ENCODE measurements at regions not wholly inside any gene's neighbourhood (a gene's known extent, or its start where the extent isn't known, plus 50 kb on each side); places are given as distances from the start of the nearest gene placed in this dataset.
A peak's percentile ranks its signal among the peaks of the same experiment; 100 is the strongest.
"Not testable (repeated sequence)": the region's sequence is repeated elsewhere in the genome, so short reads cannot be mapped to it uniquely, and the experiment has no call there.

- Mint-ChIP-seq H3K4me1 (ENCODE audit: low read depth) (peaks cover 39% of the 10 kb centered on the region), H3K36me3 (ENCODE audit: low read depth) (no peaks in the 10 kb centered on the region), H3K9me3 (no peaks in the 10 kb centered on the region), H3K27ac (peak overlapping the region; percentile 34), H3K27me3 (peaks cover 12% of the 10 kb centered on the region), H3K4me3 (no peak overlapping the region)
- DNase-seq: no peak
Measured at GRCh38 chr2:8379128-8379527, 302.7 kb upstream of the ID2 start.

GRCh38 chr2:8379549-8379948 lies 302.3 kb upstream of the ID2 start:
- Mint-ChIP-seq H3K27me3 (peaks cover 12% of the 10 kb centered on the region), H3K9me3 (no peaks in the 10 kb centered on the region), H3K27ac (peak overlapping the region; percentile 60), H3K36me3 (ENCODE audit: low read depth) (no peaks in the 10 kb centered on the region), H3K4me3 (no peak overlapping the region), H3K4me1 (ENCODE audit: low read depth) (peaks cover 43% of the 10 kb centered on the region)
- DNase-seq: no peak

GRCh38 chr2:8380026-8380425 lies 301.8 kb upstream of the ID2 start:
- Mint-ChIP-seq H3K27me3 (peaks cover 12% of the 10 kb centered on the region), H3K36me3 (ENCODE audit: low read depth) (no peaks in the 10 kb centered on the region), H3K9me3 (no peaks in the 10 kb centered on the region), H3K27ac (peak overlapping the region; percentile 60), H3K4me3 (no peak overlapping the region), H3K4me1 (ENCODE audit: low read depth) (peaks cover 45% of the 10 kb centered on the region)
- DNase-seq: no peak

GRCh38 chr2:8380566-8380965 lies 301.3 kb upstream of the ID2 start:
- Mint-ChIP-seq H3K27ac (no peak overlapping the region), H3K4me1 (ENCODE audit: low read depth) (peaks cover 45% of the 10 kb centered on the region), H3K27me3 (peaks cover 12% of the 10 kb centered on the region), H3K4me3 (no peak overlapping the region), H3K9me3 (no peaks in the 10 kb centered on the region), H3K36me3 (ENCODE audit: low read depth) (no peaks in the 10 kb centered on the region)
- no peak for DNase-seq

GRCh38 chr2:8382485-8382884 lies 299.4 kb upstream of the ID2 start:
- Mint-ChIP-seq H3K27ac (no peak overlapping the region), H3K4me1 (ENCODE audit: low read depth) (peaks cover 33% of the 10 kb centered on the region), H3K27me3 (peaks cover 12% of the 10 kb centered on the region)

GRCh38 chr2:8386748-8387147 lies 295.1 kb upstream of the ID2 start:
- H3K27ac Mint-ChIP-seq; H3K27me3 Mint-ChIP-seq; H3K36me3 Mint-ChIP-seq (ENCODE audit: low read depth); H3K4me3 Mint-ChIP-seq; DNase-seq; H3K9me3 Mint-ChIP-seq: not testable (repeated sequence)
- H3K4me1 Mint-ChIP-seq (ENCODE audit: low read depth): peaks cover 15% of the 10 kb centered on the region

More at GRCh38 chr2:8382485-8382884, 299.4 kb upstream of the ID2 start:
- no peak for DNase-seq
- no peak overlapping the region for H3K4me3 Mint-ChIP-seq
- H3K9me3 Mint-ChIP-seq: no peaks in the 10 kb centered on the region
- no peaks in the 10 kb centered on the region for H3K36me3 Mint-ChIP-seq (ENCODE audit: low read depth)

GRCh38 chr2:8388781-8389180 lies 293.1 kb upstream of the ID2 start:
- Mint-ChIP-seq H3K4me1 (ENCODE audit: low read depth) (peaks cover 15% of the 10 kb centered on the region), H3K27me3 (no peaks in the 10 kb centered on the region), H3K9me3 (no peaks in the 10 kb centered on the region), H3K27ac (no peak overlapping the region), H3K4me3 (no peak overlapping the region), H3K36me3 (ENCODE audit: low read depth) (no peaks in the 10 kb centered on the region)
- no peak for DNase-seq

GRCh38 chr2:8389431-8390108 lies 292.3 kb upstream of the ID2 start:
- no peak for DNase-seq
- H3K9me3 Mint-ChIP-seq: no peaks in the 10 kb centered on the region
- peaks cover 9% of the 10 kb centered on the region for H3K4me1 Mint-ChIP-seq (ENCODE audit: low read depth)
- no peaks in the 10 kb centered on the region for H3K36me3 Mint-ChIP-seq (ENCODE audit: low read depth)
- no peak overlapping the region for H3K27ac Mint-ChIP-seq
- no peak overlapping the region for H3K4me3 Mint-ChIP-seq
- no peaks in the 10 kb centered on the region for H3K27me3 Mint-ChIP-seq

- Mint-ChIP-seq H3K4me3 (no peak overlapping the region), H3K27ac (no peak overlapping the region), H3K36me3 (ENCODE audit: low read depth) (no peaks in the 10 kb centered on the region), H3K4me1 (ENCODE audit: low read depth) (peaks cover 9% of the 10 kb centered on the region), H3K27me3 (no peaks in the 10 kb centered on the region), H3K9me3 (no peaks in the 10 kb centered on the region)
- no peak for DNase-seq
Measured at GRCh38 chr2:8391126-8391525, 290.7 kb upstream of the ID2 start.

- Mint-ChIP-seq H3K4me1 (ENCODE audit: low read depth) (peaks cover 9% of the 10 kb centered on the region), H3K27ac (no peak overlapping the region), H3K9me3 (no peaks in the 10 kb centered on the region), H3K36me3 (ENCODE audit: low read depth) (no peaks in the 10 kb centered on the region), H3K4me3 (no peak overlapping the region), H3K27me3 (no peaks in the 10 kb centered on the region)
- DNase-seq: no peak
Measured at GRCh38 chr2:8391584-8391983, 290.3 kb upstream of the ID2 start.

GRCh38 chr2:8392098-8392866 lies 289.6 kb upstream of the ID2 start:
- H3K27me3 Mint-ChIP-seq: no peaks in the 10 kb centered on the region
- H3K4me3 Mint-ChIP-seq: no peak overlapping the region
- no peak overlapping the region for H3K27ac Mint-ChIP-seq
- no peaks in the 10 kb centered on the region for H3K36me3 Mint-ChIP-seq (ENCODE audit: low read depth)
- H3K9me3 Mint-ChIP-seq: no peaks in the 10 kb centered on the region
- peaks cover 9% of the 10 kb centered on the region for H3K4me1 Mint-ChIP-seq (ENCODE audit: low read depth)
- no peak for DNase-seq

- no peak for DNase-seq
- Mint-ChIP-seq H3K27ac (no peak overlapping the region), H3K9me3 (no peaks in the 10 kb centered on the region), H3K4me3 (no peak overlapping the region), H3K27me3 (no peaks in the 10 kb centered on the region), H3K36me3 (ENCODE audit: low read depth) (no peaks in the 10 kb centered on the region), H3K4me1 (ENCODE audit: low read depth) (peaks cover 9% of the 10 kb centered on the region)
Measured at GRCh38 chr2:8393506-8393905, 288.4 kb upstream of the ID2 start.

GRCh38 chr2:8394131-8394530 lies 287.7 kb upstream of the ID2 start:
- H3K4me1 Mint-ChIP-seq (ENCODE audit: low read depth): peaks cover 7% of the 10 kb centered on the region
- H3K27ac Mint-ChIP-seq: no peak overlapping the region
- no peak overlapping the region for H3K4me3 Mint-ChIP-seq
- H3K9me3 Mint-ChIP-seq: no peaks in the 10 kb centered on the region
- H3K36me3 Mint-ChIP-seq (ENCODE audit: low read depth): no peaks in the 10 kb centered on the region
- no peak for DNase-seq
- no peaks in the 10 kb centered on the region for H3K27me3 Mint-ChIP-seq

GRCh38 chr2:8394569-8395359 lies 287.1 kb upstream of the ID2 start:
- no peak overlapping the region for H3K27ac Mint-ChIP-seq
- H3K9me3 Mint-ChIP-seq: no peaks in the 10 kb centered on the region
- H3K4me1 Mint-ChIP-seq (ENCODE audit: low read depth): peaks cover 3% of the 10 kb centered on the region

GRCh38 chr2:8395718-8396117 lies 286.1 kb upstream of the ID2 start:
- Mint-ChIP-seq H3K27me3 (no peaks in the 10 kb centered on the region), H3K27ac (no peak overlapping the region), H3K4me1 (ENCODE audit: low read depth) (peaks cover 2% of the 10 kb centered on the region), H3K9me3 (no peaks in the 10 kb centered on the region), H3K36me3 (ENCODE audit: low read depth) (no peaks in the 10 kb centered on the region), H3K4me3 (no peak overlapping the region)
- DNase-seq: no peak

More at GRCh38 chr2:8394569-8395359, 287.1 kb upstream of the ID2 start:
- no peaks in the 10 kb centered on the region for H3K36me3 Mint-ChIP-seq (ENCODE audit: low read depth)
- H3K4me3 Mint-ChIP-seq: no peak overlapping the region
- no peaks in the 10 kb centered on the region for H3K27me3 Mint-ChIP-seq
- no peak for DNase-seq

All from activated T-cell treated with anti-CD3 and anti-CD28 coated beads, Interleukin-2, amount 50 U/mL, for 24 hours (primary cell).